Mucosa of descending colon (tissue), 3 donors: ENCODE measurements at regions not wholly inside any gene's neighbourhood (a gene's known extent, or its start where the extent isn't known, plus 50 kb on each side); places are given as distances from the start of the nearest gene placed in this dataset.

ENCODE experiments used
- ATAC-seq: fragments of 200-7000 bp; cut with Tn5 transposase; one replicate; pipeline ENCODE4 v1.9.1; 2020; ENCODE audit warnings: mild to moderate bottlenecking, moderate library complexity
- DNase-seq, 3 donors: peaks; one replicate each; pipeline ENCODE4 v3.0.0-alpha.2; 2020
- H3K36me3 ChIP-seq: fragments of 200-600 bp; one replicate; pipeline ENCODE4 v1.8.0; 2021; ENCODE audit warnings: low read depth, mild to moderate bottlenecking
- H3K4me1 ChIP-seq: fragments of 200-600 bp; one replicate; pipeline ENCODE4 v1.8.0; 2021; ENCODE audit warnings: low read depth, mild to moderate bottlenecking
- H3K4me3 ChIP-seq: fragments of 200-600 bp; one replicate; pipeline ENCODE4 v1.8.0; 2021; ENCODE audit warnings: mild to moderate bottlenecking
- H3K9me3 ChIP-seq: fragments of 200-600 bp; one replicate; pipeline ENCODE4 v1.8.0; 2021; ENCODE audit warnings: mild to moderate bottlenecking
- intact Hi-C, 2 donors: fragments of 100-400 bp; cut with DNase I in 1 of 2; cut with micrococcal nuclease in 1 of 2; formaldehyde crosslinking; loops; one replicate each; pipeline versions ENCODE4 v1.11.0 to v1.11.1; 2022; cut with DNase I, micrococcal nuclease
- TF ChIP-seq, protein P1 (sequence below): fragments of 200-600 bp; IDR thresholded peaks from one replicate; pipeline ENCODE4 v1.8.0; 2022; ENCODE audit warnings: antibody characterized with exemption, mild to moderate bottlenecking
- donor health status: DM: no; HTN: no; CAD: no; lungs with moderate emphysema.
- donor health status: DM: no; HTN: no; CAD: no.
- donor health status: DM: no; HTN: yes; CAD: no.

DNA sequence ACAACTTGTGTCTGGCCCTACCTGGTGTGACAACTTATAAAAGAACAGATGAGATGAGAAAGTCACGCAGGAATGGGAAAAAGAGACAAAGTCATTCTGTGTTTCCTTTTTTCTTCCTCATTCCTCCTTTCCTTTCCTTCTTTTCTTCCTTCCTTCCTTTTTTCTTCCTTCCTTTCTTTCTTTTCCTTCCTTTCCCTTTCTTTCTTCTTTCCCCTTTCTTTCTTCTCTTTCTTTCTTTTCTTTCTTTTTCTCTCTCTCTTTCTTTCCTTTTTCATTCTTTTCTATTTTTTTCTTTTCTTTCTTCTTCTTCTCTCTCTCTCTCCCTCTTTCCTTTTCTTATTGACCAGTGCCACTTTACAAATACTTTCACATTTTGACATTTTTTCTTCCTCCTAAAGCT, 239.7 kb downstream of the ATG4C start:
- intact Hi-C loops = no loop called here
- no peak for ATAC-seq

DNA sequence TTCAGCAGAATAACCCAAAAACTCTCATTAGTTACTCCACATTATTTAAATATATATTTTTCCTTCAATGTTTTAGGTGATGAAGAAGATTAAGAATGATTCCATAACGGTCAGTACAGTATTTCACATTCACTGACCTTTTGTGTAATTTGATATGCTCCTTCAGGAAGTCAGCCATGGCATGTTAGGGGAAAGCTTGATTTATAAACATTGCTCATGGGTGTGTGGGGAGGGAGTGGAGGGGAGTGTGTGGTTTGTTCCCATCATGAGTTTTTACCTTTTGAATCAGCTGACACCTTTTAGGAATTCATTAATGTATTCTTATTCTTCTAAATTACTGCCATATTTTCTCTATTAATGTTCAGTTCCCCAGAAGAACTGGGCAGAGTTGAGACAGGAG, 240.2 kb downstream of the ATG4C start:
- intact Hi-C loops = no loop called here
- DNase-seq = no peak
- no peak for ATAC-seq
- Histone ChIP-seq H3K4me1 (no peaks in the 10 kb centered on the region), H3K36me3 (no peaks in the 10 kb centered on the region), H3K9me3 (no peaks in the 10 kb centered on the region), H3K4me3 (no peak overlapping the region)
- TF ChIP-seq, protein P1, sequence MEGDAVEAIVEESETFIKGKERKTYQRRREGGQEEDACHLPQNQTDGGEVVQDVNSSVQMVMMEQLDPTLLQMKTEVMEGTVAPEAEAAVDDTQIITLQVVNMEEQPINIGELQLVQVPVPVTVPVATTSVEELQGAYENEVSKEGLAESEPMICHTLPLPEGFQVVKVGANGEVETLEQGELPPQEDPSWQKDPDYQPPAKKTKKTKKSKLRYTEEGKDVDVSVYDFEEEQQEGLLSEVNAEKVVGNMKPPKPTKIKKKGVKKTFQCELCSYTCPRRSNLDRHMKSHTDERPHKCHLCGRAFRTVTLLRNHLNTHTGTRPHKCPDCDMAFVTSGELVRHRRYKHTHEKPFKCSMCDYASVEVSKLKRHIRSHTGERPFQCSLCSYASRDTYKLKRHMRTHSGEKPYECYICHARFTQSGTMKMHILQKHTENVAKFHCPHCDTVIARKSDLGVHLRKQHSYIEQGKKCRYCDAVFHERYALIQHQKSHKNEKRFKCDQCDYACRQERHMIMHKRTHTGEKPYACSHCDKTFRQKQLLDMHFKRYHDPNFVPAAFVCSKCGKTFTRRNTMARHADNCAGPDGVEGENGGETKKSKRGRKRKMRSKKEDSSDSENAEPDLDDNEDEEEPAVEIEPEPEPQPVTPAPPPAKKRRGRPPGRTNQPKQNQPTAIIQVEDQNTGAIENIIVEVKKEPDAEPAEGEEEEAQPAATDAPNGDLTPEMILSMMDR = no peak

More for the DNA sequence above, 239.7 kb downstream of the ATG4C start:
- DNase-seq = no peak
- Histone ChIP-seq H3K4me1 (no peaks in the 10 kb centered on the region), H3K9me3 (no peaks in the 10 kb centered on the region), H3K4me3 (no peak overlapping the region), H3K36me3 (no peaks in the 10 kb centered on the region)
- TF ChIP-seq, protein P1 = no peak

DNA sequence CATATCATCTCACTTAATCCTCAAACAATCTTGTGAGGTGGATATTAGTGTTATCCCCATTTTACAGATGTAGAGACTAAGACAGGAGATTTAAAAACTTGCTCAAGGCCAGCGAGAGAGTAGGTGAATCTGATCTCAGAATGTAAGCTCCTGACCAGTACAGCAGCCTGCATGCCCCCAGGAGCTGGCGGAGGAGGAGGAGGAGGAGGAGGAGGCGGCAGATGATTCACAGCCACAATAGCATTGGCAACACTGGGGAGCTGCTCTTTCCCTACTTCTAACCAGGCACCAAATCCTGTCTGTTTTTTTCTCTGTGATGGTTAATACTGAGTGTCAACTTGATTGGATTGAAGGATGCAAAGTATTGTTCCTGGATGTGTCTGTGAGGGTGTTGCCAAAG, 243.2 kb downstream of the ATG4C start:
- DNase-seq (no peak), ATAC-seq (no peak)
- no peaks in the 10 kb centered on the region for H3K36me3 ChIP-seq
- H3K4me3 ChIP-seq = no peak overlapping the region
- H3K4me1 ChIP-seq = no peaks in the 10 kb centered on the region
- no peaks in the 10 kb centered on the region for H3K9me3 ChIP-seq
- TF ChIP-seq, protein P1 = no peak
- intact Hi-C loops = no loop called here

DNA sequence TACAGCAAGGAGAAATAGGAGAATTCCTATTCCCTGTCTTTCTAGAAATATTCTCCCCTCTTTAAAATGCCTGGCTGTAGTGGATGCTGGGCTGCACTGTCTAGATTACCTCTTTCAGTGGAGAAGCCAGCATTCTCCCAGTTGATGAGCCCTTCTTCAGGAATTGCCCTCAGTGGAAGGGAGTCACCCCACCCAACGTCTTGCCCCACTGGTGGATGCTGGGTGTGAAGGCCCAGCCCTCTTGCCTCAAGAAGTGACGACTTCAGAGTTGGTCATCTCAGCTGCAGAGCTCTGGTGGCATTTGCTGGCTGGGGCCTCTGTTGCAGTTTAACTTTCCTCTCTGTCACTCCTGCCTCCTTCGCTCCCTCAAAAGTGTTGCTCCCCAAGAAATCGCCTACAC, 248.2 kb downstream of the ATG4C start:
- TF ChIP-seq, protein P1 = no peak
- Histone ChIP-seq H3K9me3 (no peaks in the 10 kb centered on the region), H3K4me3 (no peak overlapping the region), H3K4me1 (no peaks in the 10 kb centered on the region), H3K36me3 (no peaks in the 10 kb centered on the region)
- intact Hi-C loops = no loop called here
- ATAC-seq = no peak
- no peak for DNase-seq

DNA sequence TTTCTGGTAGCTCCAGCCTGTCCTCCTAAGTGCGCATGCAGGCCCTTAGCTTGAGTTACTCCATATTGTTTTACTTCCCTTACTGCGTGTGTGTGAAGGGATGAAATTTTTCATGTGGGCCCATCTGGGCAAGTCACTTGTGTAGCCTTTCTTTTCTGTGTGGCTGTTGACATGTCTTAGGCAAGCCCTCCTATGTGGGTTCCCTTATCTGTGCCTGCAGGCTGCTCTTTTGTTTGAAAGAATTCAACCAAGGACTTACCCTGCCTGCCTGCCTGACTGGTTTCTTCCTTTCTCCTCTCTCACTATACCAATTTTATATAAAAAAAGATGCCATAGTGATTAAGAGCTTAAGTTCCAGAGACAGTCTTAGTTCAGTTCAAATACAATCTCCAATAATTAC, 249.3 kb downstream of the ATG4C start:
- Histone ChIP-seq H3K36me3 (no peaks in the 10 kb centered on the region), H3K4me1 (no peaks in the 10 kb centered on the region), H3K4me3 (no peak overlapping the region), H3K9me3 (no peaks in the 10 kb centered on the region)
- DNase-seq (no peak), ATAC-seq (no peak)
- TF ChIP-seq, protein P1 = no peak
- intact Hi-C loops = no loop called here

DNA sequence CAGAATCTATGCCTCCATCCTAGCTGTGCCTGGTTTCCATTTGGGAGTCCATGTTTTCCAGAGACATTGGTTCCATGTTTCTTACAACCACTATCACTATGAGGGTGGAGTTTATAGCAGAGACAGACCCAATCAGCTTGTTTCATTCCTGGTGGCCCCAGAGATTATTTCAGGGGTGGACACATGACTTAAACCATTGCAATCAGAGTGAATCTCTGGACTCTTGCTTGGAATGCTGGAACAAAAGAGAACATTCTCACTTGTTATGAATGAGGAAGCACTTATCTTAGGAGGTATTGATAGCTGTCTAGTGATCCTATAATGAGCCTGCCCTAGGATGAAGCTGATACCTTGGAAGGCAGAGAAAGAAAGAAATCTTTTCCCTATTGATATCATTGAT, 250.3 kb downstream of the ATG4C start:
- no peaks in the 10 kb centered on the region for H3K4me1 ChIP-seq
- no peaks in the 10 kb centered on the region for H3K36me3 ChIP-seq
- intact Hi-C loops = no loop called here
- TF ChIP-seq, protein P1 = no peak
- no peak overlapping the region for H3K4me3 ChIP-seq
- DNase-seq (no peak), ATAC-seq (no peak)
- no peaks in the 10 kb centered on the region for H3K9me3 ChIP-seq
